Endothelial cell (in vitro differentiated cells): ENCODE measurements at regions not wholly inside any gene's neighbourhood (a gene's known extent, or its start where the extent isn't known, plus 50 kb on each side); places are given as distances from the start of the nearest gene placed in this dataset.

ENCODE experiments used
- DNase-seq: peaks from one replicate; pipeline ENCODE4 v3.0.0; 2021; ENCODE audit warnings: low spot score
- H3K27ac Mint-ChIP-seq: one replicate; pipeline ENCODE4 v1.8.0; 2021; ENCODE audit warnings: mixed read lengths, inconsistent platforms; ENCODE audit not compliant: unreplicated experiment
- H3K27me3 Mint-ChIP-seq: one replicate; pipeline ENCODE4 v1.8.0; 2021; ENCODE audit warnings: mild to moderate bottlenecking, moderate library complexity, mixed read lengths, inconsistent platforms; ENCODE audit not compliant: unreplicated experiment
- H3K36me3 Mint-ChIP-seq: one replicate; pipeline ENCODE4 v1.8.0; 2021; ENCODE audit warnings: mild to moderate bottlenecking, low read depth, mixed read lengths, inconsistent platforms; ENCODE audit not compliant: unreplicated experiment
- H3K4me1 Mint-ChIP-seq: one replicate; pipeline ENCODE4 v1.8.0; 2021; ENCODE audit warnings: mild to moderate bottlenecking, mixed read lengths, inconsistent platforms; ENCODE audit not compliant: unreplicated experiment
- H3K4me3 Mint-ChIP-seq: one replicate; pipeline ENCODE4 v1.8.0; 2021; ENCODE audit warnings: mild to moderate bottlenecking, mixed read lengths, inconsistent platforms; ENCODE audit not compliant: unreplicated experiment
- H3K9me3 Mint-ChIP-seq: one replicate; pipeline ENCODE4 v1.8.0; 2021; ENCODE audit warnings: mixed read lengths, inconsistent platforms; ENCODE audit not compliant: unreplicated experiment
- TF ChIP-seq, protein P1 (sequence below): fragments of 200-600 bp; sonication (generic); IDR thresholded peaks from one replicate; pipeline ENCODE4 v1.5.0; 2021; ENCODE audit warnings: antibody characterized with exemption; ENCODE audit not compliant: unreplicated experiment

GRCh38 chr20:50398471-50398820 is 111.7 kb upstream of the PTPN1 start:
- H3K4me1 Mint-ChIP-seq: peaks cover 26% of the 10 kb centered on the region
- TF ChIP-seq, protein P1, sequence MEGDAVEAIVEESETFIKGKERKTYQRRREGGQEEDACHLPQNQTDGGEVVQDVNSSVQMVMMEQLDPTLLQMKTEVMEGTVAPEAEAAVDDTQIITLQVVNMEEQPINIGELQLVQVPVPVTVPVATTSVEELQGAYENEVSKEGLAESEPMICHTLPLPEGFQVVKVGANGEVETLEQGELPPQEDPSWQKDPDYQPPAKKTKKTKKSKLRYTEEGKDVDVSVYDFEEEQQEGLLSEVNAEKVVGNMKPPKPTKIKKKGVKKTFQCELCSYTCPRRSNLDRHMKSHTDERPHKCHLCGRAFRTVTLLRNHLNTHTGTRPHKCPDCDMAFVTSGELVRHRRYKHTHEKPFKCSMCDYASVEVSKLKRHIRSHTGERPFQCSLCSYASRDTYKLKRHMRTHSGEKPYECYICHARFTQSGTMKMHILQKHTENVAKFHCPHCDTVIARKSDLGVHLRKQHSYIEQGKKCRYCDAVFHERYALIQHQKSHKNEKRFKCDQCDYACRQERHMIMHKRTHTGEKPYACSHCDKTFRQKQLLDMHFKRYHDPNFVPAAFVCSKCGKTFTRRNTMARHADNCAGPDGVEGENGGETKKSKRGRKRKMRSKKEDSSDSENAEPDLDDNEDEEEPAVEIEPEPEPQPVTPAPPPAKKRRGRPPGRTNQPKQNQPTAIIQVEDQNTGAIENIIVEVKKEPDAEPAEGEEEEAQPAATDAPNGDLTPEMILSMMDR: no peak
- no peak overlapping the region for H3K27ac Mint-ChIP-seq
- H3K9me3 Mint-ChIP-seq: no peaks in the 10 kb centered on the region
- no peak overlapping the region for H3K4me3 Mint-ChIP-seq
- peaks cover 8% of the 10 kb centered on the region for H3K27me3 Mint-ChIP-seq
- no peak for DNase-seq
- no peaks in the 10 kb centered on the region for H3K36me3 Mint-ChIP-seq

DNA sequence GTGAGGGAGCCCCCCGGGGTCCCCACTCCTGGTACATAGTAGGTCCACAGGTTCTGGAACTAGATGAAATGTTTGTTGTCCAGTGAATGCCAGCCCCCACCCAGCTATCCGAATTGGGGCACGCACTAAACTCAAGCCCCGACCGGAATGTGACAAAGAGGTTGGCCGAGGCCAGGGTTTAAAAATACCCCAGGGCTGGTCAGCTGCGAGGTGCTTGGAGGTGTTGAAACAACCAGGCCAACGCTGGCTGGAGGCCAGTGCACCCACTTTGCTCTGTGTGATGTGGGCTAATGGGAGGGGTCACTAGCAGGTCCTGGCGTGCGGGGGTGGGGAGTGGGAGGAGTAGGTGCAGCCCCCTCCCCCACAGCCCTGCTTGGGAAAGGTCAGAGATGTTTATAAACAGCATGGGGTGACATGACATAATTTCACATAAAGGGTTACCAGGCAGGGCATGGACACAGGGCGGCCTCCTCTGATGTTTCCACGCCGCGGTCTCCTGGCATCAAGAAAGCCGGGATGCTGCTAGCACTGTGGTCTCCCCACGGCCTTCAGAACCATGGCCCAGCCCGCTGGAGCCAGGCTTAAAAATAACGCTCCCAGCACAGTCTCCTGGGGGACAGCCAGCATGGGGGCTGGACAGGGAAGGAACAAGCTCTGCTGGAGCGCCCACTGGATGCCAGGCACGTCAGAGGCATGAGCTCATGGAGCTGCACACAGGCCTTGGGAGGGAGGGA is 111.2 kb upstream of the PTPN1 start:
- no peak for DNase-seq
- no peaks in the 10 kb centered on the region for H3K36me3 Mint-ChIP-seq
- H3K27ac Mint-ChIP-seq: no peak overlapping the region
- peaks cover 26% of the 10 kb centered on the region for H3K4me1 Mint-ChIP-seq
- TF ChIP-seq, protein P1: no peak
- H3K4me3 Mint-ChIP-seq: no peak overlapping the region
- H3K27me3 Mint-ChIP-seq: peaks cover 8% of the 10 kb centered on the region
- H3K9me3 Mint-ChIP-seq: no peaks in the 10 kb centered on the region

- no peak overlapping the region for H3K4me3 Mint-ChIP-seq
- H3K27ac Mint-ChIP-seq: no peak overlapping the region
- no peaks in the 10 kb centered on the region for H3K9me3 Mint-ChIP-seq
- peaks cover 8% of the 10 kb centered on the region for H3K27me3 Mint-ChIP-seq
- peaks cover 26% of the 10 kb centered on the region for H3K4me1 Mint-ChIP-seq
- H3K36me3 Mint-ChIP-seq: no peaks in the 10 kb centered on the region
- no peak for DNase-seq
- TF ChIP-seq, protein P1: no peak
Measured at GRCh38 chr20:50399555-50399916, 110.6 kb upstream of the PTPN1 start.

DNA sequence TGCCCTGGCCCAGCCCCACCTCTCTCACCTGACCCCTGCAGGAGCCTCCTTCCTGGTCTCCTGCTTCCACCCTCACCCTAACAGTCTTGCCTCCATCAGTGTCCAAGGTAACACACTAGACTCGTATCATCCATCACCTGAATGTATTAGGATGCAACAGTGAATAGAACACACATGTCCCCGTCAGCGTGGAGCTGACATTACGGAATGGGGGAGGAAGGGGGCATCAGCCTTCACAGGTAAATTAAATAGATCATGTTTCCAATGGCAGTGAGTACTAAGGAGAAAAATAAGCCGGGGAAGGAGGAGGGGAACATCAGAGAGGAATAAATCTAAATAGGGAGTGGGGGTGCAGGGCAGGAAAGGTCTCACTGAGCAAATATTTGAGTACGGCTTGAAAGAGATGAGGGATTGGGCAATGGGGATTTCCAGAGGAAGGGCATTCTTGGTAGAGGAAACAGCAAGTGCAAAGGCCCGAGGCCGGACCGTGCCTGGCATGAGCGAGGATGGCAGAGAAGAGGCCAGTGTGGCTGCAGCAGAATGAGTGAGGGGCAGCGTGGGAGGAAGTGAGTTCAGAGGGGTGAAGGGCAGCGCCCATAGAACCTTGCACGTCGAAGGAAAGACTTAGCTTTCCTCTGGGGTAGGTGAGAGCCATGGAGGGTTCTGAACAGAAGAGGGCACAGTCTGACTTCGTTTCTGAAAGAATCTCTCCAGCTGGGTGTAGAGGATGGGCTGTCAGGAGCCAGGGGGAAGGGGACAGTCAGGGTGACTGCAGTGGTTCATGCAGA is 110.1 kb upstream of the PTPN1 start:
- no peak overlapping the region for H3K4me3 Mint-ChIP-seq
- TF ChIP-seq, protein P1: no peak
- H3K9me3 Mint-ChIP-seq: no peaks in the 10 kb centered on the region
- DNase-seq: no peak
- H3K27ac Mint-ChIP-seq: no peak overlapping the region
- peaks cover 6% of the 10 kb centered on the region for H3K27me3 Mint-ChIP-seq
- no peaks in the 10 kb centered on the region for H3K36me3 Mint-ChIP-seq
- peaks cover 22% of the 10 kb centered on the region for H3K4me1 Mint-ChIP-seq
